KOPT-K1 (cell line): ENCODE measurements at regions not wholly inside any gene's neighbourhood (a gene's known extent, or its start where the extent isn't known, plus 50 kb on each side); places are given as distances from the start of the nearest gene placed in this dataset.

Source experiments
- H3K27ac ChIP-seq: fragments of 200-600 bp; sonication (generic); 2 replicates; pipeline ENCODE4 v1.5.1; 2016; ENCODE audit warnings: antibody characterized with exemption, mild to moderate bottlenecking, low read depth, low read length; ENCODE audit not compliant: poor library complexity, severe bottlenecking
- H3K36me3 ChIP-seq: fragments of 200-600 bp; sonication (generic); 2 replicates; pipeline ENCODE4 v1.5.1; 2017; ENCODE audit warnings: antibody characterized with exemption, mild to moderate bottlenecking, low read length, moderate library complexity; ENCODE audit not compliant: insufficient read depth
- H3K9me3 ChIP-seq: fragments of 200-600 bp; sonication (generic); 2 replicates; pipeline ENCODE4 v1.5.1; 2017; ENCODE audit warnings: antibody characterized with exemption, low read length, mild to moderate bottlenecking; ENCODE audit not compliant: insufficient read depth, poor library complexity, severe bottlenecking

DNA sequence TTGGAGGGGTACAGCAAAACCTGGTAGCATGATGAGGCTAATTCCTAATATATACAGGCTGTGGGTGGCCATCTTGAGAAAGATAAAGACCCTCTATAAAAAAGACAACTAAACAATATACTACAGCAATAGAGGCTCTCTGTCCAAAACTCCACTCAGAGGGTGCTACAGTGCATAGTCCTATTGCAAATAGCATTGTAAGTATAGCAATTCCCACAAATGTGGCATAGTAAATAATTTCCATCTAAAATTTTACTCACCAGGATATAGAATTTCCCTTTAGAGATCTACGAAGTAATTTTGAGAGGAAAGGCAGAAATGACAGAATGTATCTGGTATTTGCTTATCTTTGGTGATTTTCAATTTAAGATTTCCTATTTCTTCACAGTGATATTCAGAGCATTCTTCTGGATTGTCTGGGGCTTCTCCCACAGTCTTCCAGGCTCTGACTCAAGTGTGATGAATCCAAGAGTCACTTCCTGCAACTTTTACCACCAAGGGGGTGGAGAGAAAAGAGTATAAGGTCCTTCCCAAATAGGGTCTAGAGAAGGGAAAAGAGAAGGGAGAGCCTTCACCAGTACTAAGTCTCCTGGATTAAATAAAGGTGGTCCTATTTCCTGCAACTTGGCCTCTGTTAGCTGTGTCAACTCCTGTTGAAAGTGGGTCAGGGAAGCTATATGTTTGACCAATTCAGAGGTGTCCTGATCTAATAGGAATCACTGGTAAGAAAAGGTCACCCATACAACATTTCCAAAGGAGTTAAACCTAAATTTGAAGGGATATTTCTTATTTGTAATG is 1054.7 kb upstream of the CNTN5 start:
- no peaks in the 10 kb centered on the region for H3K9me3 ChIP-seq
- no peaks in the 10 kb centered on the region for H3K36me3 ChIP-seq
- no peak overlapping the region for H3K27ac ChIP-seq

DNA sequence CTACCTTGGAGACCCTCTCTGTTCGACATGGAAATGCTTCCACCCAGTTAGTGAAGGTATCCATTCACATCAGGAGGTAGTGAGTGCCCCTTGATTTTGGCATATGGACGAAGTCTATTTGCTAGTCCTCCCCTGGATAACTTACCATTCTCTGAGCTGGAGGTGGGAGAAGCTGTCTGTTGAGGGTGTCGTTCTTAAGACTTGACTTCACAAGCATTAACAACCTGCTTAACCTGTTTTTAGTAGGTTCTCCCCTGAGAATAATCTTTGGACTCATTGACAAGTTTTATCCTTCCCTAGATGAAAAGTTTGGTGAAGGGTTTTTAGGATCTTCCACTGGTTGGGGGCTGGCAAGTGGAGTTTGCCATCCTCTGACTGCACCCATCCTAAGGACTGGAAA is 1053.8 kb upstream of the CNTN5 start:
- no peaks in the 10 kb centered on the region for H3K36me3 ChIP-seq
- no peaks in the 10 kb centered on the region for H3K9me3 ChIP-seq
- H3K27ac ChIP-seq = no peak overlapping the region

DNA sequence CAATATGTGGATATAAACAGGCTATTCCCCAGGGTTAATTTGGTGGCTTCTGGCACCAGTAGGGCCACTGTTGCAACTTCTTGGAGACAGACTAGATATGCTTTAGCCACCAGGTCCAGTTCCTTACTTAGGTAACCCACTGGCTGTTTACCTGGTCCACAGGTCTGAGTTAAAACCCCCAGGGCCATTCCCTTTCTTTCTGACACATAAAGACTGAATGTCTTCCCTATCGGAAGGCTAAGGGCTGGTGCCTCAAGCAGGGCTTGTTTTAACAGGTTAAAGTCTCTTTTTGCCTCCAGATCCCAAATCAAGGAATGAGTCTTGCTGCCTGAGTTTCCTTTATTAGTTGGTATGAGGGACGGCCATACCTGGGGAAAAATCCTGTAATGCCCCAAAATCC is 1052.7 kb upstream of the CNTN5 start:
- Histone ChIP-seq H3K9me3 (no peaks in the 10 kb centered on the region), H3K27ac (no peak overlapping the region), H3K36me3 (no peaks in the 10 kb centered on the region)

DNA sequence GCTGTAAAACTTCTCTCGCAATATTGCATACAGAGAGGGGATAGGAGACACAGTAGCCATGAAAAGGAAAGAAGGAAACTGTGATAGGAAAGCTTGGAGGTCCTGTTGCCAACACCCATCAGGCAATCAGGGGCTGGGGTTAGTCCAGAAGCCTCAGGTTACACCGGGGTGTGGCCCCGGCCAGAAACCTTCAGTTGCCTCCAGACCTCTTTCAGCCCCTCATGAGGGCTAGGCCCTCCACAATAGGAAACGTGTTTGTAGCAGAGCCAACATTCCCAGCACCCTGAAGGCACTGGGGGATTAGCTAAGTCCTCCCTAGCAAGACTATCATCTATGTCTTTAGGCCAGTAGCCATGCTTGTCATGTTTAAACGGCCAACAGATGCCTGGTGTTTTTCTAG is 1048.0 kb upstream of the CNTN5 start:
- H3K27ac ChIP-seq = no peak overlapping the region
- H3K9me3 ChIP-seq = no peaks in the 10 kb centered on the region
- H3K36me3 ChIP-seq = no peaks in the 10 kb centered on the region

DNA sequence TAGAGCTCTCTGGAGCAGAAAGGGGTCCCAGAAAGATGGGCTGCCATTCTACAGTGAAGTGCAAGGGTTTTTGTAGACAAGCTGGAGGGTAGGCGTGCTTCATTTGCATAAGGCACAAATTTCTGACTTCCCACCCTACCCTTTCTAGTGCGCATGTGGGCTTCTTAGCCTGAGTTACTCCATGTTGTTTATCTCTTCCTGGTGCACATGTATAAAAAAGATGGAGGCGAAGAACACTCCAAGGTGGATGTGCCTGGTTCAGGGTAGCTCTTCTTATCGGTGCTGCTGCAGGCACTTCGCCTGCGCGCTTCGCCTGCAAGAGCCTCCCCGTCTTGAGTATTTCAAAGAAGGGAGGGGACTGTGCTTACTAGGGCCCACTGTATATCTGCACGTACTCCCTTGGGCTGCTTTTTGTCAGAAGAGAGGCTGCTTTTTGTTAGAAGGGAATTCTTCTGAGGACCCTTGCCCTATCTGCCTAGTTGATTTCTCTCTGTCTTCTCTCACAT is 1047.3 kb upstream of the CNTN5 start:
- Histone ChIP-seq H3K36me3 (no peaks in the 10 kb centered on the region), H3K27ac (no peak overlapping the region), H3K9me3 (no peaks in the 10 kb centered on the region)

DNA sequence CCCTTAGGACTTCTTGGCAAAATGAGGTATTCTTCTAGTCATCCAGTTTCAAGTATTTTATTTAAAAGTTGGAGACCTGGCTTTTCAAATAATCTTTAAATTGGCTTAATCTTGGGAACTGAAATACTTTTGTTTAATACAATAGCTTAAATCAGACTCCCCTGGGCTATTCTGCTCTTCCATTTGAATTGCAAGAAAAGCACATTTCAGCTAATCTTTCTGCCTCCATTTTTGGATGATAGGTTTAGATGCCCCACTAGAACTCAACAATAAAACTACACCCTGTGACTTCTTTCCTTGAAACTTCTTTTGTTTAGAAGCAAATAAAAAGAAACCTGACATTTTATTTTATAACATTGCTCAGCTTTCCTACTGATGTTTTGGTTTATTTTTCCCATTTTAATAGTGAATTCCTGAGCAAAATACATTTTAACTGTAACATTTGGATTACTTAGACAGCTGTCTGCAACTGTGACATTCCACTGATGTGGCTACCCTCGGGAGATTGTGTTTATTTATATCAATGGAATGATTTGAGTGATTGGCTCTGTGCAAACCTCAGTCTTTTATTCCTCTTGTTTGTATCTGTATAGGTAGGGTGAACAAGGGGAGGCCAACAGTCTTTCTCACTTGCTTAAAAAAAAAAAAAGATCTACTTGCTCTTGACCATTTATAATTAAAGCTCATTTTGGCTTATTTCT is 1045.8 kb upstream of the CNTN5 start:
- H3K27ac ChIP-seq = no peak overlapping the region
- no peaks in the 10 kb centered on the region for H3K9me3 ChIP-seq
- H3K36me3 ChIP-seq = no peaks in the 10 kb centered on the region

DNA sequence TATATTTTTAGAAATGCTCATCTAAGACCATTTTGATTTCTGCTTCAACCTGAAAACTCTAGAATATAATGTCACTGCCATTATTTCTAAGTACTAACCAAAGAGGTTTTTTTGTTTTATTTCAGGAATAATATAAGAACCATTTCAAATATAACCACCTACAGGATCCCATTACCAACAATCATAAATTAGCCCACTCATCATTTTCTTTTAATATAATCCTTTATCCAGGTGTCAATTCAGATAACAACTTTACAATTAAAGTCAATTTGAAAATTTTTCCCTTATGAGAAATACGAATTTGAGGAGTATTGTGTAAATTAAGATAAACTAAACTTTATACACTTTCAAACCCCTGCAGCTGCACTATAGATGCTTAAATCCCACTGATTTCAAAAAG is 1043.0 kb upstream of the CNTN5 start:
- no peak overlapping the region for H3K27ac ChIP-seq
- H3K36me3 ChIP-seq = no peaks in the 10 kb centered on the region
- no peaks in the 10 kb centered on the region for H3K9me3 ChIP-seq

DNA sequence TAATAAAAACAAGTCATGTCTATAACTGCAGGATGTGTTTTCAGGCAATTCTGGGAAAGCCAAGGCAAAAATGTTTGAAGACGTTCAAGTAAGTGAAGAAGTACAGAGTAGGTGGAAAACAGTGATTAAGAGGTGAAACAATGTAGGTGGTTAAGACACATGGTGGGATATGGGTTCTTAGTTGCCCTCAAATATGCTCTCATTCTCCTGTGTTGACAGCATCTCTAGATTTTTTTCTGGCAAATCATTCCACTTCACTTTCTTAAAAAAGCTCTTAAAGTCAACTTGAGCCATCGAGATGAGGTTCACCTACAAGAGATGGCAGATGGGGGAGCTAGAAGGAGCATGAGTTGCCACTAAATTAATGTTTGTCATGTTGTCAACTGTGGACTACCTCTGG is 1041.0 kb upstream of the CNTN5 start:
- H3K9me3 ChIP-seq = no peaks in the 10 kb centered on the region
- H3K27ac ChIP-seq = no peak overlapping the region
- no peaks in the 10 kb centered on the region for H3K36me3 ChIP-seq

DNA sequence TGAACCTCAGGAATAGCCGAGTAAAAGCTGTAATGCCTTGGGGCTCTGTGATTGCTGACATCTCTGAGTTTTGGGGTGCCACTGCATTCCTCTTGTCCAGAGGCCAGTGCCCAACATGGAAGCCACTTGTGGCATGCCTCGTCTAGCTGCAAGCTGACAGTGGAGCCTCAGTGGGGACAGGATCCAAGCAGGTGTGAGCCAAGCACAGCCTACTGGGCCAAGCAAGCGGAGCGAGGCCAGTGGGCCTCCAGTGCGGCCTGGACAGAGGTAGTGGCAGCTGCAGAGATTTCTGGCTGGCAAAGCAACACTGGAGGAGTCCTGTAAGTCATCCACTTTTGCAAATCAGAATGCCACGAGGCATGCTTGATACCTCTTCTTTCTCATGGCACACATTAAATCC is 1038.2 kb upstream of the CNTN5 start:
- no peaks in the 10 kb centered on the region for H3K36me3 ChIP-seq
- H3K9me3 ChIP-seq = no peaks in the 10 kb centered on the region
- no peak overlapping the region for H3K27ac ChIP-seq

DNA sequence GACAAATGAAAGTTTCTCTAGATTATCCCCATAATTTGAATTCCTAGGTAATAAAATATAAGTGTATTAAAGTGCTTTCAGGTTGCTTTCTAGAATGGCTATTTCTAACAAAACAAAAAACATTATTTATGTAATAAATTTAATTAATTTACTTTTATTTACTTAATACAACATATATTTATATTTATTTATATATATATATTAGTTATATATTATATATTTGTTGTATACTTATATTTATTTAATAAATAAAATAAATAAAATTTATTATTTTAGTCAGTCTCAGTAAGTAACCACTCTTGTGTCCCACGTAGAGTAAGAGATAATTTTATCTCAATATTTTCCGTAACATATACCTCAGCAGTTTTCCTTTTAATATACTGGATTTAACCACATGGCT is 1031.6 kb upstream of the CNTN5 start:
- Histone ChIP-seq H3K27ac (no peak overlapping the region), H3K36me3 (no peaks in the 10 kb centered on the region), H3K9me3 (no peaks in the 10 kb centered on the region)

DNA sequence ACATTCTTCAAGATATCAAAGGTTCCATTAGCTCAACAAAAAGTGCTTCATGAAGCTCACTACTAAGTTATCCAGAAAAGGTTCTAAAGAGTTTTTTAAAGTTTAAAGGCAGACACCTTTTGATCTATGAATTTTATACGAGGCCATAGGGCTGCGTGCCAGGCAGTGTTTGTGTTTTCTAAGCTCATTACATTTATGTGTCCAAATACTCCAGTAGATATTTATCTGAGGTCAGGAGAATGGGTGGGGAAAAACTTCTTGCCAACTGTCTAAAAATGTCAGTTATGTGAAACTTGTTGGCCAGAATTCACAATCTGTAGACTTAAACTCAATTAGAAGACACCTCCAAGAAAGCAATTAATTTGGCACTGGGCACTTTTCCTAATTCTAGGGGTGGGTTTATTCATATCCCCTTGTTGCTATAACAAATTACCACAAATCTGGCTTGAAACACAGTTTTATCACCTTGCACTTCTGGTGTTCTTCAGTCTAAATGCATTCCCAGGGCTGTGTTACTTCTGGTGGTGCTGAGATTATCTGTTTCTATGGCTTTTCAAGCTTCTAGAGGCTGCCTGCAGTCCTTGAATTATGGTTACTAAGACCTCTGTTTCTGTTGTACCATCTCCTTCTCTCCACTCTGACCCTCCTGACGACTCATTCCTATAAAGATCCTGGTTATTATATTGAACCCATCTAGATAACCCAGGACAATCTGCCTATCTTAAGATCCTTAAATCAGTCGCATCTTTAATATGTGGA is 1030.4 kb upstream of the CNTN5 start:
- Histone ChIP-seq H3K36me3 (no peaks in the 10 kb centered on the region), H3K27ac (no peak overlapping the region), H3K9me3 (no peaks in the 10 kb centered on the region)

DNA sequence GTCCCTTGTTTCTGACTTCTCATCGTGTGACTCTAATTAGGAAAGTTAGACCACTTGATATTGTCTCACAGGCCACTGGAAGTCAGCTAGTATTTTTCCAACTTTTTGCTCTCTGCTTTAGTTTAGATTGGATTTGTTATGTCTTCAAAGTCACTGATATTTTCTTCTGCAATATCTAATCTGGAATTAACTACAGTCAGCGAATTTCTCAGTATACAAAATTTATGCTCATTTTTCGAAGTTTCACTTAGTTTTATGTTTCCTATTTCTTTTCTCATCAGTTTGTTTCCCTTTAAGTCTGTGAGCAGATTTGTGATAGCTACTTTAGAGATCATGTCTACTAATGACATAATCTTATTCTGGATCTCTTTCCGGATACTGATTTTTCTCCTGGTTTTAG is 1027.2 kb upstream of the CNTN5 start:
- Histone ChIP-seq H3K36me3 (no peaks in the 10 kb centered on the region), H3K27ac (no peak overlapping the region), H3K9me3 (no peaks in the 10 kb centered on the region)

DNA sequence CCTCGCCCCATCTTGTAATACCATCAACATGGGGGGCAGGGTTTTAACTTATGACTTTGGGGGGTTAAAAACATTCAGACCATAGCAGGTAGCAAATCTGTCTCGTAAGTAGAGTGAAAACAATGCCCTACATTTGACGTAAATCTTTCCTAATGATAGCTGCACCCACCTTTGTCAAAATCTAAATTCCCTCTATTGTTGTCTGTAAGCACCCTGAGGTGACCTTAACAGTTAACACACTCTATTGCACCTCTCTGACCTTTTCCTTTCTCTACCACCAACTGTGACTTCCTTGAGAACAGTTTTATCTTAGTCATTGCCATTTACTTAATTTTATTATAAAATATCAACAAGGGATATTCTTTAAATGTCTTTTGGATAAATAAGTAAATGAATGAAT is 1024.9 kb upstream of the CNTN5 start:
- H3K36me3 ChIP-seq = no peaks in the 10 kb centered on the region
- H3K27ac ChIP-seq = no peak overlapping the region
- H3K9me3 ChIP-seq = no peaks in the 10 kb centered on the region

DNA sequence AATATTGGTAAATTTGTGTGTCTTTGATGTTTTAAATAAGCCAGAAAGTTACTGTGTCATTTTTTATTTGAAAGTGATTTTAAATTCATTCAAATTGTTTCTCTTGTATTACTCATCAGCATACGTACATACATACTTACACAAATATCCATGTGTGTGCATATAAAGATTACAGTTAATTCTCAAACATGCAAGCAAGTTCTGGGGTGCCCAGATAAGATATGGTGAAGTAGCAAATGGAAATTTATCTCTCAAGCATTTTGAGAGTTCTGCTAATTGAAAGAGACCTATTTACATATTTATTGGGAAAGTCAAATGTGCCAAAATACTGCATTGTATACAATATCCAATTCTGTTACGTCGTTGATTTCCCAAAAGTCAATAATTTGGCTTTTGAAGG is 1024.0 kb upstream of the CNTN5 start:
- H3K9me3 ChIP-seq = no peaks in the 10 kb centered on the region
- no peak overlapping the region for H3K27ac ChIP-seq
- no peaks in the 10 kb centered on the region for H3K36me3 ChIP-seq

DNA sequence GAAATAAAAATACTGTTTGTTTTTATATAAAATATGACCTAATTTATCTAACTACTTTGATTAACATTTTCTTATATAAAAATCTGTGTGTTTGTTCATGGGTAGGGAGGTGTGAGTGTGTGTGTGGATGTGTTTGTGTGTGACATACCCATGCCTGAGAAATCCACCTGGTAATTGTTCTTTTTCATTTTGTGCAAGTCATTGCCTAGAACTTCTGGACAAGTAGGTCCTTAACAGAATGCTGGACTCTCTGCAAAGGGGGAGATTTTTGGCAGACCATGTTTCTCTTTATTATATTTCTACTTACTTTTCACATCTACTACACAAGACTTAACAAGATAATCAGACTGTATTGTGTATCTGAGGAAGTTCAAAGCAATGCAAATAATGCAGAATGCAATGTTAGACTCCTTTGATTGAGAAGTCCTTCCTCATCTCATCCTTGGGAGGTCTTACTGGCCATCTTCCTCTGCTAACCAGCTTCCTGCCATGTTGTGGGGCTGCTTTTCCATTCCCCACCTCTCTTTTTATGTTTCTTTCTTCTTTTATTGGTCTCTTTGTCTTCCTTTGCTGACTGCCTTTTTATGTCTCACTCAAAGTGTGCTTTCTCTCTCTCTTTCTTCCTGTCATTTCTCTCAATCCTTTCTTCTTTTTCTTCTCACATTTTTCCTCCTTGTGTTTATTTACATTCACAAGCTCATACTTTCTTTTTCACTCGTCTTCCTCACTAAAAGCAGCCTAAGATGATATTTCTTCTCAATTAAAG is 1017.0 kb upstream of the CNTN5 start:
- no peaks in the 10 kb centered on the region for H3K9me3 ChIP-seq
- H3K27ac ChIP-seq = no peak overlapping the region
- H3K36me3 ChIP-seq = no peaks in the 10 kb centered on the region
